Mammary epithelial cell (primary cell): ENCODE measurements at regions not wholly inside any gene's neighbourhood (a gene's known extent, or its start where the extent isn't known, plus 50 kb on each side); places are given as distances from the start of the nearest gene placed in this dataset.

Experiments used
- EZH2 ChIP-seq: IDR thresholded peaks from 2 replicates; pipeline ENCODE4 v1.6.1; 2012; ENCODE audit warnings: low read length, inconsistent platforms, borderline replicate concordance
- TF ChIP-seq, protein P1 (sequence below), 2 donors: IDR thresholded peaks in 1 of 2; conservative IDR thresholded peaks in 1 of 2; 2 replicates each; pipeline ENCODE4 v1.5.1; 2011 to 2012; ENCODE audit warnings: inconsistent platforms in 2 of 2, low read length in 2 of 2, mild to moderate bottlenecking in 2 of 2, control low read depth in 1 of 2, low read depth in 1 of 2; ENCODE audit not compliant: insufficient read depth in 1 of 2; ENCODE audit errors: extremely low read depth in 1 of 2

DNA sequence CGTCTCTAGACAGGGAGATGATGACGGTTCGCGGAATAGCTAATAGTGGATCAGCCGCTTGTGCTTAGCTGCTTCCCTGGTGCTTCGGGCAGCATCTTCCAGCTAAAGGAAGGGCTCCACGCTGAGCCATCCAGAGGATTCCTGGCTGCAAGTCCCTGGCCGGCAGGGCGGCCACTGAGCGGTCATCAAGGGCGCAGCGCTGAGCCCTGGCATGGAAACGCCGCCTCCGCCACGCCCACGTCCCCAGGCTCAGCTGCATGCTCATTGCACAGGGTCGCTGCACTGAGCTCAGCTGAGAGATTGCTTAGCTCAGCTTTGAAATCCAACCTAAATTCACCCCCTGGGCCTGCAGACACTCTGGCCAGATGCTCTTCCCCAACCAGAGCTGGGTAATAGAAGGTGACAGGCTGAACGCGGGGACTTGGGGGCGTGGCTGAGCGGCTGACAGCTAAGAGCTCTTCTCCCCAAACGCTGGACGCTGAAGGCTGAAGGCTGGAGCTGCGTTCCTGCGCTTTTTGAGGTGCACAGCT is 118.2 kb upstream of the KIT start:
- TF ChIP-seq, protein P1, sequence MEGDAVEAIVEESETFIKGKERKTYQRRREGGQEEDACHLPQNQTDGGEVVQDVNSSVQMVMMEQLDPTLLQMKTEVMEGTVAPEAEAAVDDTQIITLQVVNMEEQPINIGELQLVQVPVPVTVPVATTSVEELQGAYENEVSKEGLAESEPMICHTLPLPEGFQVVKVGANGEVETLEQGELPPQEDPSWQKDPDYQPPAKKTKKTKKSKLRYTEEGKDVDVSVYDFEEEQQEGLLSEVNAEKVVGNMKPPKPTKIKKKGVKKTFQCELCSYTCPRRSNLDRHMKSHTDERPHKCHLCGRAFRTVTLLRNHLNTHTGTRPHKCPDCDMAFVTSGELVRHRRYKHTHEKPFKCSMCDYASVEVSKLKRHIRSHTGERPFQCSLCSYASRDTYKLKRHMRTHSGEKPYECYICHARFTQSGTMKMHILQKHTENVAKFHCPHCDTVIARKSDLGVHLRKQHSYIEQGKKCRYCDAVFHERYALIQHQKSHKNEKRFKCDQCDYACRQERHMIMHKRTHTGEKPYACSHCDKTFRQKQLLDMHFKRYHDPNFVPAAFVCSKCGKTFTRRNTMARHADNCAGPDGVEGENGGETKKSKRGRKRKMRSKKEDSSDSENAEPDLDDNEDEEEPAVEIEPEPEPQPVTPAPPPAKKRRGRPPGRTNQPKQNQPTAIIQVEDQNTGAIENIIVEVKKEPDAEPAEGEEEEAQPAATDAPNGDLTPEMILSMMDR (conservative IDR thresholded peaks at IDR 0.05 in 1 of 2, IDR thresholded peaks at IDR 0.05 in 1 of 2; ENCODE audit: extremely low read depth in 1 of 2, insufficient read depth in 1 of 2, low read depth in 1 of 2, low read length in 2 of 2), result no peak
- no peak for TF ChIP-seq EZH2
